A673 (cell line): ENCODE measurements at regions not wholly inside any gene's neighbourhood (a gene's known extent, or its start where the extent isn't known, plus 50 kb on each side); places are given as distances from the start of the nearest gene placed in this dataset.

Source experiments
- EZH2 ChIP-seq: fragments of 200-600 bp; sonication (generic); IDR thresholded peaks from 2 replicates; pipeline ENCODE4 v1.6.1; 2017; ENCODE audit warnings: borderline replicate concordance, low read depth, mild to moderate bottlenecking, mixed read lengths, antibody characterized with exemption, low read length; ENCODE audit not compliant: poor library complexity, severe bottlenecking
- TF ChIP-seq, protein P1 (sequence below): fragments of 300-800, 200-600 bp; sonication (generic); conservative IDR thresholded peaks from 2 replicates; pipeline ENCODE4 v1.5.1; 2017; ENCODE audit warnings: low read depth, mild to moderate bottlenecking, antibody characterized with exemption, low read length, moderate library complexity, mixed read lengths

GRCh38 chr4:174038481-174038880 is 245.0 kb downstream of the FBXO8 start:
- TF ChIP-seq, protein P1, sequence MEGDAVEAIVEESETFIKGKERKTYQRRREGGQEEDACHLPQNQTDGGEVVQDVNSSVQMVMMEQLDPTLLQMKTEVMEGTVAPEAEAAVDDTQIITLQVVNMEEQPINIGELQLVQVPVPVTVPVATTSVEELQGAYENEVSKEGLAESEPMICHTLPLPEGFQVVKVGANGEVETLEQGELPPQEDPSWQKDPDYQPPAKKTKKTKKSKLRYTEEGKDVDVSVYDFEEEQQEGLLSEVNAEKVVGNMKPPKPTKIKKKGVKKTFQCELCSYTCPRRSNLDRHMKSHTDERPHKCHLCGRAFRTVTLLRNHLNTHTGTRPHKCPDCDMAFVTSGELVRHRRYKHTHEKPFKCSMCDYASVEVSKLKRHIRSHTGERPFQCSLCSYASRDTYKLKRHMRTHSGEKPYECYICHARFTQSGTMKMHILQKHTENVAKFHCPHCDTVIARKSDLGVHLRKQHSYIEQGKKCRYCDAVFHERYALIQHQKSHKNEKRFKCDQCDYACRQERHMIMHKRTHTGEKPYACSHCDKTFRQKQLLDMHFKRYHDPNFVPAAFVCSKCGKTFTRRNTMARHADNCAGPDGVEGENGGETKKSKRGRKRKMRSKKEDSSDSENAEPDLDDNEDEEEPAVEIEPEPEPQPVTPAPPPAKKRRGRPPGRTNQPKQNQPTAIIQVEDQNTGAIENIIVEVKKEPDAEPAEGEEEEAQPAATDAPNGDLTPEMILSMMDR = no peak
- TF ChIP-seq EZH2 = no peak
